HepG2 (cell line): ENCODE measurements at regions not wholly inside any gene's neighbourhood (a gene's known extent, or its start where the extent isn't known, plus 50 kb on each side); places are given as distances from the start of the nearest gene placed in this dataset.

ENCODE experiments used
- ATAC-seq: fragments of 200-7000 bp; cut with Tn5 transposase; 3 replicates; pipeline ENCODE4 v1.9.1; 2020; ENCODE audit warnings: mild to moderate bottlenecking, moderate library complexity
- BruUV-seq: library from RNA; stranded (reverse); fragments of 400-500 nt; replicated peaks from 2 replicates; lab custom pipeline; 2021; lab: Mats Ljungman, UMichigan
- CTCF ChIA-PET: fragments of 300-600 bp; formaldehyde crosslinking; extraction: SDS; loops from one replicate; lab custom pipeline; 2021; ENCODE audit warnings: low total read pairs, inconsistent platforms, low intra/inter-chr PET ratio; lab: Yijun Ruan, JAX
- POLR2A ChIA-PET: fragments of 350-600 bp; sonication (Branson Sonifier 250); formaldehyde crosslinking; loops from one replicate; lab custom pipeline; 2020; ENCODE audit warnings: antibody characterized with exemption, inconsistent platforms; lab: Yijun Ruan, JAX
- DNase-seq: peaks from one replicate; pipeline ENCODE4 v3.0.0-alpha.2; 2015; ENCODE audit warnings: low spot score
- FAIRE-seq: peaks from 3 replicates; lab custom pipeline; 2011; peaks lifted over from hg19 to GRCh38; lab: Jason Lieb, UNC
- H2AFZ ChIP-seq: one replicate; pipeline ENCODE4 v1.6.1; 2011; ENCODE audit warnings: low read length, inconsistent platforms
- H3K27ac ChIP-seq: fragments of 300-600 bp; 3 replicates; pipeline ENCODE4 v1.8.0; 2011; ENCODE audit warnings: mixed run types, mild to moderate bottlenecking, mixed read lengths, low read length, inconsistent platforms; ENCODE audit not compliant: insufficient read depth; ENCODE audit errors: extremely low read length
- H3K27me3 ChIP-seq, 2 experiments: fragments of 200-600 bp in 1 of 2; 2 replicates in 1 of 2; 3 replicates in 1 of 2; pipeline versions ENCODE4 v1.6.0 to v1.8.0; 2011; ENCODE audit warnings: low read length in 2 of 2, mild to moderate bottlenecking in 2 of 2, moderate library complexity in 2 of 2, inconsistent platforms in 1 of 2; ENCODE audit not compliant: insufficient read depth in 2 of 2, control insufficient read depth in 1 of 2
- H3K36me3 ChIP-seq, 2 experiments: fragments of 200-600 bp in 1 of 2; replicated peaks in 1 of 2; 2 replicates in 1 of 2; 3 replicates in 1 of 2; pipeline versions ENCODE4 v1.5.1 to v1.8.0; 2011; ENCODE audit warnings: low read length in 2 of 2, inconsistent platforms in 1 of 2; ENCODE audit not compliant: insufficient read depth in 2 of 2, control insufficient read depth in 1 of 2
- H3K4me1 ChIP-seq: 2 replicates; pipeline ENCODE4 v1.5.1; 2012; ENCODE audit warnings: low read length, inconsistent platforms; ENCODE audit not compliant: insufficient read depth
- H3K4me2 ChIP-seq: 2 replicates; pipeline ENCODE4 v1.6.0; 2011; ENCODE audit warnings: low read depth, low read length, inconsistent platforms
- H3K4me3 ChIP-seq, 3 experiments: fragments of 200-600 bp in 1 of 3; sonication (generic), shearing (Covaris generic) in 1 of 3; replicated peaks in 1 of 3; 2 replicates each; pipeline ENCODE4 v1.5.1; 2011 to 2016; ENCODE audit warnings: low read length in 3 of 3, inconsistent platforms in 2 of 3, low read depth in 2 of 3, mild to moderate bottlenecking in 2 of 3, control low read depth in 1 of 3, mixed read lengths in 1 of 3; ENCODE audit not compliant: insufficient read depth in 1 of 3
- H3K79me2 ChIP-seq: one replicate; pipeline ENCODE4 v1.6.1; 2011; ENCODE audit warnings: low read length, inconsistent platforms; ENCODE audit not compliant: insufficient read depth
- H3K9ac ChIP-seq: 2 replicates; pipeline ENCODE4 v1.6.0; 2011; ENCODE audit warnings: mild to moderate bottlenecking, low read depth, low read length, inconsistent platforms; ENCODE audit not compliant: insufficient read depth
- H3K9me3 ChIP-seq: 2 replicates; pipeline ENCODE4 v1.5.1; 2012; ENCODE audit warnings: mild to moderate bottlenecking, low read length
- H4K20me1 ChIP-seq: 2 replicates; pipeline ENCODE4 v1.6.0; 2011; ENCODE audit warnings: inconsistent platforms, mild to moderate bottlenecking, low read length, moderate library complexity; ENCODE audit not compliant: insufficient read depth
- ARID2 ChIP-seq: sonication (generic); formaldehyde crosslinking; IDR thresholded peaks from 2 replicates; pipeline ENCODE4 v1.8.1; 2022; ENCODE audit warnings: mild to moderate bottlenecking, missing genetic modification reagents, borderline replicate concordance
- ARNT ChIP-seq: fragments of 450-650 bp; IDR thresholded peaks from 2 replicates; pipeline ENCODE4 v1.6.1; 2017
- CCAR2 ChIP-seq: fragments of 200-400 bp; formaldehyde crosslinking; optimal IDR thresholded peaks from 2 replicates; pipeline ENCODE3; 2018; ENCODE audit warnings: low read depth, mild to moderate bottlenecking, low read length, moderate library complexity
- EHMT2 ChIP-seq: fragments of 200-600 bp; sonication (generic); IDR thresholded peaks from 2 replicates; pipeline ENCODE4 v1.7.0; 2017; ENCODE audit warnings: antibody characterized with exemption, low read depth, low read length, borderline replicate concordance
- EP300 ChIP-seq, 3 experiments: sonication (generic) in 1 of 3; formaldehyde crosslinking in 1 of 3; IDR thresholded peaks; 2 replicates each; pipeline versions ENCODE4 v1.5.1 to v1.6.1; 2011 to 2020; ENCODE audit warnings: low read depth in 2 of 3, low read length in 2 of 3, borderline replicate concordance in 1 of 3, improper control_type of control experiment in 1 of 3, mild to moderate bottlenecking in 1 of 3, missing genetic modification reagents in 1 of 3, moderate library complexity in 1 of 3
- FOXM1 ChIP-seq: sonication (generic); formaldehyde crosslinking; IDR thresholded peaks from 2 replicates; pipeline ENCODE4 v1.5.0; 2020; ENCODE audit warnings: missing genetic modification reagents
- HNRNPK ChIP-seq: fragments of 200-400 bp; formaldehyde crosslinking; IDR thresholded peaks from 2 replicates; pipeline ENCODE4 v1.6.1; 2018; ENCODE audit warnings: low read length, low read depth, moderate library complexity, mild to moderate bottlenecking; ENCODE audit not compliant: poor library complexity, severe bottlenecking
- MBNL3 ChIP-seq: fragments of 250-450 bp; sonication (Bioruptor Pico); conservative IDR thresholded peaks from 2 replicates; pipeline ENCODE4 v1.8.0; 2022; ENCODE audit warnings: mild to moderate bottlenecking, inconsistent platforms
- NR3C1 ChIP-seq: sonication (generic); formaldehyde crosslinking; IDR thresholded peaks from 2 replicates; pipeline ENCODE4 v1.4.0; 2020; ENCODE audit warnings: missing genetic modification reagents
- TCF7L2 ChIP-seq: IDR thresholded peaks from 2 replicates; pipeline ENCODE4 v1.6.1; 2011; ENCODE audit warnings: mild to moderate bottlenecking, low read depth, low read length, moderate library complexity
- ZNF75D ChIP-seq: sonication (generic); formaldehyde crosslinking; IDR thresholded peaks from 2 replicates; pipeline ENCODE4 v1.8.1; 2023; ENCODE audit warnings: missing genetic modification reagents, mild to moderate bottlenecking, borderline replicate concordance
- ZNF816 ChIP-seq: sonication (generic); formaldehyde crosslinking; IDR thresholded peaks from 2 replicates; pipeline ENCODE4 v1.8.0; 2022; ENCODE audit warnings: missing genetic modification reagents, mild to moderate bottlenecking, borderline replicate concordance
- in situ Hi-C: cut with HindIII; loops from 2 replicates; pipeline ENCODE4 v1.10.0; 2017; ENCODE audit warnings: low pct_unique_long_range_greater_than_20kb; ENCODE audit not compliant: extremely low pct_ligation_motif_present
- intact Hi-C: fragments of 100-400 bp; cut with micrococcal nuclease; formaldehyde crosslinking; loops from one replicate; pipeline ENCODE4 v1.10.0; 2022; ENCODE audit not compliant: unreplicated experiment
- TF ChIP-seq, protein P1 (sequence below): IDR thresholded peaks from 2 replicates; pipeline ENCODE4 v1.6.1; 2016; ENCODE audit warnings: missing compliant biosample characterization, missing genetic modification reagents, borderline replicate concordance

DNA sequence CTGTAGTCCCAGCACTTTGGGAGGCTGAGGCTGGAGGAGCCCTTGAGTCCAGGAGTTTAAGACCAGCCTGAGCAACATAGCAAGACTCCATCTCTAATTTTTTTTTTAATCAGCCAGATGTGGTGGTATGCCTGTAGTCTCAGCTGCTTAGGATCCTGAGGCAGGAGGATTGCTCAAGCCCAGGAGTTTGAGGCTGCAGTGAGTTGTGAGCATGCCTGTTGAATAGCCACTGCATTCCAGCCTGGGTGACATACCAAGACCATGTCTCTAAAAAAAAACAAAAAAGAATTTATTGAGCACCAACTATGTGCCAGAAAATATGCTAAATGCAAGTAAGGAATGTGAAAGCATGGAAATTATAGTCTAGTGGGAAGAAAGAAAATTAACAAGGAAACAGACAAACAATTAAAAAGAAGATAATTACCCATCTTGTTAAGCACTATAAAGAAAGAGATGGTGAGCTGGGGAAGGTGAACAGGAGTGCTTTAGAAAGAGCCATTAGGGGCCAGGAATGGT is 104.0 kb upstream of the ZNF678 start:
- no peaks in the 10 kb centered on the region for H3K9me3 ChIP-seq
- H4K20me1 ChIP-seq: no peaks in the 10 kb centered on the region
- in situ Hi-C loops: no loop called here
- no peak overlapping the region for H2AFZ ChIP-seq
- H3K4me1 ChIP-seq: no peaks in the 10 kb centered on the region
- ATAC-seq: no peak
- no TSS peak for BruUV-seq
- H3K4me2 ChIP-seq: no peak overlapping the region
- no peaks in the 10 kb centered on the region for H3K36me3 ChIP-seq
- no peaks in the 10 kb centered on the region for H3K79me2 ChIP-seq
- no peak overlapping the region for H3K27ac ChIP-seq
- TF ChIP-seq FOXM1 (CRISPR knock-in tag): no peak
- TF ChIP-seq, protein P1, sequence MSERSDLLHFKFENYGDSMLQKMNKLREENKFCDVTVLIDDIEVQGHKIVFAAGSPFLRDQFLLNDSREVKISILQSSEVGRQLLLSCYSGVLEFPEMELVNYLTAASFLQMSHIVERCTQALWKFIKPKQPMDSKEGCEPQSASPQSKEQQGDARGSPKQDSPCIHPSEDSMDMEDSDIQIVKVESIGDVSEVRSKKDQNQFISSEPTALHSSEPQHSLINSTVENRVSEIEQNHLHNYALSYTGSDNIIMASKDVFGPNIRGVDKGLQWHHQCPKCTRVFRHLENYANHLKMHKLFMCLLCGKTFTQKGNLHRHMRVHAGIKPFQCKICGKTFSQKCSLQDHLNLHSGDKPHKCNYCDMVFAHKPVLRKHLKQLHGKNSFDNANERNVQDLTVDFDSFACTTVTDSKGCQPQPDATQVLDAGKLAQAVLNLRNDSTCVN (CRISPR knock-in tag): no peak
- TF ChIP-seq MBNL3 (CRISPR knock-in tag): no peak
- no peak for TF ChIP-seq ARID2
- TF ChIP-seq HNRNPK: no peak
- TF ChIP-seq TCF7L2: no peak
- TF ChIP-seq NR3C1 (CRISPR knock-in tag): no peak
- no peak for TF ChIP-seq CCAR2
- no peak for TF ChIP-seq EHMT2
- no peak for TF ChIP-seq EP300 (IDR thresholded peaks at IDR 0.05; ENCODE audit: low read depth in 2 of 2, low read length in 2 of 2)
- no peak for TF ChIP-seq EP300 (CRISPR knock-in tag; IDR thresholded peaks at IDR 0.05; ENCODE audit: borderline replicate concordance)
- no peak for TF ChIP-seq ZNF75D (CRISPR knock-in tag)
- TF ChIP-seq ZNF816 (CRISPR knock-in tag): no peak
- no peak for TF ChIP-seq ARNT
- TF ChIP-seq, all 625 proteins: peak for 0
- Histone ChIP-seq H3K27me3 (peaks cover 0 to 19% of the 10 kb centered on the region in 2 experiments; a peak in 2 of 5 replicates), H3K4me3 (no peak overlapping the region), H3K9ac (no peak overlapping the region)
- ChIA-PET POLR2A (no interaction called here), CTCF (no interaction called here)
- intact Hi-C loops: no loop called here
- DNase-seq (no peak), FAIRE-seq (no peak)
